ENCODE measurements at regions not wholly inside any gene's neighbourhood (a gene's known extent, or its start where the extent isn't known, plus 50 kb on each side); places are given as distances from the start of the nearest gene placed in this dataset.
A peak's percentile ranks its signal among the peaks of the same experiment; 100 is the strongest.

DNA sequence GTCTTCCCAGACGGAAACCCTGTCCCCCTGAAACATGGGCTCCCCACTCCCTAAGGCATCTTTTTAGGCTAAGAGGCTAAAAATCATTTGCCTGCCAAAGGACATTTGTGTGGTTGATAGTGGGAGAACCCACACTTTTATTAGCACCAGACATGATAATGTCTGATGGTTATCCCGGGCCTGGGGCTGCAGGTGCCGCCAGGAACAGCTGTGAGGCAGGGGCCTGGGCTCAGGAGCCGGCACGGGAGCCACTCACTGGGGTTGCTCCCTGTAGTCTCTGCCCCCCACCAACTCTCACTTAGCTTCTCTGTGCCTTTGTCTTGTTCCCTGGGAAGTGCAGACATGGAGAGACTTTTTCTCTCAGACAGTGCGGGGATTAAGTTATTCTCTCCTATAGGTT is 193.6 kb downstream of the GLRX3 start:
- DNase-seq (ENCODE audit: low read depth, low spot score): no peak
- Histone ChIP-seq H3K27ac (ENCODE audit: low read length) (no peak overlapping the region), H3K4me1 (ENCODE audit: control insufficient read depth, insufficient read depth, low read length) (no peaks in the 10 kb centered on the region), H3K9me3 (ENCODE audit: control insufficient read depth, insufficient read depth, low read depth, low read length) (no peaks in the 10 kb centered on the region), H3K27me3 (ENCODE audit: control insufficient read depth, insufficient read depth, low read length) (peaks cover 9% of the 10 kb centered on the region), H3K4me3 (ENCODE audit: low read depth in 2 of 2, low read length in 2 of 2) (no peak overlapping the region), H3K36me3 (ENCODE audit: control insufficient read depth, insufficient read depth, low read length) (no peaks in the 10 kb centered on the region)
- CTCF ChIA-PET: interaction anchor here (0.7 kb wide), 1 partner anchor 7 kb away, joined by 3 read pairs; no protein-coding TSS in a partner anchor
- intact Hi-C loops (cut with micrococcal nuclease; ENCODE audit: unreplicated experiment) (no loop called here), in situ Hi-C loops (cut with HindIII; ENCODE audit: low pct_unique_long_range_greater_than_20kb, low sequenced_read_pairs) (no loop called here)
- no TSS peak for BruUV-seq (replicated peaks)
- TF ChIP-seq REST (IDR thresholded peaks at IDR 0.05; ENCODE audit: insufficient read depth in 1 of 2, low read depth in 2 of 2, low read length in 1 of 2): no peak
- no peak for TF ChIP-seq POLR2AphosphoS5 (IDR thresholded peaks at IDR 0.05; ENCODE audit: low read depth, low read length)
- no peak for TF ChIP-seq TCF7L2 (IDR thresholded peaks at IDR 0.05; ENCODE audit: low read depth, low read length)
- TF ChIP-seq CTCF (IDR thresholded peaks at IDR 0.05): no peak
- TF ChIP-seq SIN3A (IDR thresholded peaks at IDR 0.05; ENCODE audit: borderline replicate concordance, insufficient read depth, low read depth, low read length): no peak
- no peak for ATAC-seq
- POLR2A ChIA-PET: no interaction called here

GRCh38 chr10:130333185-130333584 is 197.0 kb downstream of the GLRX3 start:
- H3K4me3 ChIP-seq (ENCODE audit: low read depth in 2 of 2, low read length in 2 of 2): no peak overlapping the region
- peaks cover 9% of the 10 kb centered on the region for H3K27me3 ChIP-seq (ENCODE audit: control insufficient read depth, insufficient read depth, low read length)
- DNase-seq (ENCODE audit: low read depth, low spot score) (no peak), ATAC-seq (peak; percentile 73)
- H3K9me3 ChIP-seq (ENCODE audit: control insufficient read depth, insufficient read depth, low read depth, low read length): no peaks in the 10 kb centered on the region
- POLR2A ChIA-PET: no interaction called here
- no peak overlapping the region for H3K27ac ChIP-seq (ENCODE audit: low read length)
- TF ChIP-seq CTCF (IDR thresholded peaks at IDR 0.05): peak; percentile 60
- no peak for TF ChIP-seq TCF7L2 (IDR thresholded peaks at IDR 0.05; ENCODE audit: low read depth, low read length)
- no TSS peak for BruUV-seq (replicated peaks)
- no peaks in the 10 kb centered on the region for H3K36me3 ChIP-seq (ENCODE audit: control insufficient read depth, insufficient read depth, low read length)
- CTCF ChIA-PET: no interaction called here
- in situ Hi-C loops (cut with HindIII; ENCODE audit: low pct_unique_long_range_greater_than_20kb, low sequenced_read_pairs): no loop called here
- H3K4me1 ChIP-seq (ENCODE audit: control insufficient read depth, insufficient read depth, low read length): no peaks in the 10 kb centered on the region
- intact Hi-C loops (cut with micrococcal nuclease; ENCODE audit: unreplicated experiment): no loop called here

DNA sequence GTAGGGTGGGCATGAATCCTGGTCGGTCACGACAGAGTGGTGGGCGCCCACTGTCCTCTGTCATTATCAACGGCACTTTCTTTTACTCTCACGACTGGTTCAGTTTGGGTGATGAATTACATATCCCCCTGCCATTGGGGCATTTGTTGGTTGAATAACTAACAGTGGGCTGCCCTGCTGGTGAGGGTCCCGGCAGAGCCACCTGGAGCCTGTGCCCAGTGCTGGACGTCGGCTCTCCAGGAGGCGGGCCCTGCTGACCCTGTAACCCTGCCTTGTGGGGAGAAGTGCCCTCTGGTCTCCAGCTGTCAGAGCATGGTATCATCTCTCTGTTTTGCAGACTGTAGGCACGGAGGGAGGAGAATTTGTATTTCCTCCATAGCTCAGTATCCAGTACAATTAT is 199.1 kb downstream of the GLRX3 start:
- no peaks in the 10 kb centered on the region for H3K27me3 ChIP-seq (ENCODE audit: control insufficient read depth, insufficient read depth, low read length)
- intact Hi-C loops (cut with micrococcal nuclease; ENCODE audit: unreplicated experiment) (no loop called here), in situ Hi-C loops (cut with HindIII; ENCODE audit: low pct_unique_long_range_greater_than_20kb, low sequenced_read_pairs) (no loop called here)
- ATAC-seq (no peak), DNase-seq (ENCODE audit: low read depth, low spot score) (no peak)
- BruUV-seq (replicated peaks): no TSS peak
- no peak overlapping the region for H3K27ac ChIP-seq (ENCODE audit: low read length)
- H3K36me3 ChIP-seq (ENCODE audit: control insufficient read depth, insufficient read depth, low read length): no peaks in the 10 kb centered on the region
- ChIA-PET POLR2A (no interaction called here), CTCF (no interaction called here)
- TF ChIP-seq TCF7L2 (IDR thresholded peaks at IDR 0.05; ENCODE audit: low read depth, low read length): no peak
- TF ChIP-seq REST (IDR thresholded peaks at IDR 0.05; ENCODE audit: insufficient read depth in 1 of 2, low read depth in 2 of 2, low read length in 1 of 2): no peak
- TF ChIP-seq SIN3A (IDR thresholded peaks at IDR 0.05; ENCODE audit: borderline replicate concordance, insufficient read depth, low read depth, low read length): no peak
- no peak for TF ChIP-seq CTCF (IDR thresholded peaks at IDR 0.05)
- TF ChIP-seq POLR2AphosphoS5 (IDR thresholded peaks at IDR 0.05; ENCODE audit: low read depth, low read length): no peak
- H3K4me1 ChIP-seq (ENCODE audit: control insufficient read depth, insufficient read depth, low read length): no peaks in the 10 kb centered on the region
- no peak overlapping the region for H3K4me3 ChIP-seq (ENCODE audit: low read depth in 2 of 2, low read length in 2 of 2)
- H3K9me3 ChIP-seq (ENCODE audit: control insufficient read depth, insufficient read depth, low read depth, low read length): no peaks in the 10 kb centered on the region
